GM11168 (cell line): ENCODE measurements at regions not wholly inside any gene's neighbourhood (a gene's known extent, or its start where the extent isn't known, plus 50 kb on each side); places are given as distances from the start of the nearest gene placed in this dataset.

ENCODE experiments used
- in situ Hi-C: fragments of 300-500 bp; cut with MboI; formaldehyde crosslinking; loops from one replicate; pipeline ENCODE4 v1.12.0; 2022; ENCODE audit warnings: low sequenced_read_pairs; ENCODE audit not compliant: unreplicated experiment

DNA sequence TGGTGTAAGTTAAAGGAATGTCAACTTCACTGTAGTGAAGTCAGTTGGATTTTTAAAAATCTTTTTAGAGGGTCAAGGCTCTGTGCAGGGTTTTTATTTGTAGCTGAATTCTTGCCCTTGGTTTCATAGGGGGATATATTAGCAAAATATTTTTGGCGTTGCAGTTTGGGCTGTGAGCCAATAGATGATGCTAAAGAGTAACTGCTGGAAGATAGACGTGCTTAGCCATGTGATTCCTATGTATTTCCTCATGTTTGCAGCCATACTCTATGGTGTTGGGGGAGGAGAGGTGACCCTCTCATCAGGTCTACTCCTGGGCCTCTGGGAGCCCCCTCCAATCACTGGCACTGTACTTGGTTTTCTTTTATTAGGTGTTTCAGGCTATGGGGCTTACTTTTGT, 246.7 kb upstream of the ARHGAP24 start:
- in situ Hi-C loops = no loop called here

DNA sequence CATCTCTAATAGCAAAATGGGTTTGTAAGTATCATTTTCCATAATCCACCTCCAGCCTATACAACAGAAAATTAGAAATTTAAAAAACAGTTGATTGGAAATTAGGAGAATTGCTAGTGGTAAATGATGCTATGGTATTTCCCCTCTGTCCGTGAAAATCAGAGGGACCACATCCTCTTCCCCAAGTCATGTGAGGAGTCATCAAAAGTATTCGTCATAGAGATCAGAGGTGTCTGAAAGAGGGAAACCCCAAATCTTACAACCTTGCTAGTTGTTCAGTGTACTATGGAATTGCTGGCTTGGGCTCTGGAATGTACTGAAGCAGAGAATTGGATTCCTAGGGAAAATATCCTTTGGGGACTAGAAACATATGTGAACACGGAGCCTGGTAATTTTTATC, 241.4 kb upstream of the ARHGAP24 start:
- in situ Hi-C loops = no loop called here

DNA sequence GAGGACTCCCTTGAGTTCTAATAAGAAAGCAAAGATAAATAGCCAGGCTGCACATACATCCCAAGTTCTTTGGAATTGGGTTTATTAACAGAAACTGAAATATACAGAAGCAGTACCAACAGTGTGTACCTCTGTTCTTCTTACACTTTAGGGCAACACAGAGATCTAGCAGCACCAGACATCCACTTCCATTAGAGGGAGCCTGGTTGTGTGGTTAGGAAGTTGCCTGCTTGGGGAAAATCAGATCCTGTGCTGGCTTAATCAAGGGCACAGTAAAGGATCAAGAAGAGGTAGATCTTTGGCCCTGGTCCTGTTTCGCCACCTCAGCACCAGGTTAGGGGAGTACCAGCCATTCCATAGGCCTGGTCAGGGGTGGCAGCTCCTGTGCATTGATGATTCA, 231.1 kb upstream of the ARHGAP24 start:
- in situ Hi-C loops = no loop called here

DNA sequence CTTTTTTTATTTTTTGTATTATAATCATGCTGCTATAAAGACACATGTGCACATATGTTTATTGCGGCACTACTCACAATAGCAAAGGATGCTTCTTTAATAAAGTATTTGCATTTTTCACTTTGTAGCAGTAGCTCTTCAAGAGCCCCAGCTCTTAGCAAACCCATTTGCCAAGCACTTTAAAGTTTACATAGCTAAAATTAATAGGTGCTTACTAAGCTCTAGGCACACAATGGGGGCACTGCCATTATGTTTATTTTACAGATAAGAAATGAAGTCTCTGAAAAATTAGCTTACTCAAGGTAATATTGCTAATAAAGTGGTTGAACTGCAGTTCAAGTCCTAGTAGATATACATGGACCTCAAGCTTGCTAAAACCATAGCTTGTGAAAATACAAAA, 230.3 kb upstream of the ARHGAP24 start:
- in situ Hi-C loops = no loop called here

DNA sequence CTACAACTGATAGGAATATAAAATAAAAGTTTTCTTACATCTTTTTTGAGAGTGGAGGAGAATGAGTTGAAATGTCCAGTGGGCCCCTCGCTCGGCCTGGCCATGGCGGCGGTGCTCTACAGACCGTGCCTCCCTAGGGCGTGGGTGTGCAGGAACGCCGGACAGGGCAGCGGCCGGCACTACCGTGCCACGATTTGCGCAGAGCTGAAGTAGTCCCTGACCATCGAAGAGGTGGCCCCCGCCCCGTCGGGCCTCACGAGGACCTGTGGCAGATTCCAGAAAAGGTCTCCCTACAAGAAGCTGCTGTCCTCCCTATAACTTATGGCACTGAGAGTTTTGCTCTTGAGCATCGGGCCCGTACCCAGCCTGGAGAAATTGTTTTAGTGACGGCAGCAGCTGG, 228.9 kb upstream of the ARHGAP24 start:
- in situ Hi-C loops = no loop called here

DNA sequence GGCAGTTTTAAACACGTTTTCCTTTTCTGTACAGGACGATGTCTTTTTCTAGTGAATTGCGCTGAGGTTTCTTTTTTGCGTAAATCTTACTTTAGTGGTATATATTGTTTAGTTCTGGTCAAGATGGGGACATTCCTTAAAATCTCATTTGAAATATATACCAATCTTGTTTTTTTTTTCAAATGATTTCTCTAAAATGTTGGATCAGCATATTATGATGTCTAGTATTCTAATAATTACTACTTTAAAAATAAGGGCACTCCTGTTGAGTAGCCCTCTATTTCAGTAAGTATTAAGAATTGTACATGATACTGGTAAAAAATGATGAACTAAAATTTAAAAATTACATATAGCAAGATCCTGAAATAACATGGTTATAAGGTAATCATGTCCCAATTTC, 224.1 kb upstream of the ARHGAP24 start:
- in situ Hi-C loops = no loop called here

DNA sequence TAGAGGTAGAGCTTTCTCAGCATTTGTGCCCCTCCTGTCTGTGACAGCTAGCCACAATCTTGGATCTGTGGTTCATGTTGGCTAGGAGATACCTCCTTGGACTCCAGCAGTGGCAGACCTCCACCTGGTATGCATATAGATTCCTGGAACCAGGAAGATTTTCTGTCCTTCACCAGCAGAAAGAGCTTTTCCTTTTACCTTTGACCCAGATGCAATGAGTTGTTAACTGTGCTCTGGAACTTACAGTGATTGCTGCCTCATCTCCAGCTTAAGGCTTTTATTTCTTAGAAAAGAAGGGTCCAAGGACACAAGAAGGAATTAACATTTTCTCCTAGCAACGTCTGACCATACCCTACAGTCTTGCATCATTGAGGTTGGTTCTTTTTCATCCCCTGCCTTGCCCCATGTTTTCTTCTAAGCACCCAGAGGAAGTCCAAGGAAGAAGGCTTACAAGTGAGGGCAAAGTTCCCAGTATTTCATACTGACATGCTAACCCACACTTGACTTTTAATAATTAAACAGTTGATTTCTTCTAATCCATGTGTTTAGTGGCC, 217.1 kb upstream of the ARHGAP24 start:
- in situ Hi-C loops = no loop called here

DNA sequence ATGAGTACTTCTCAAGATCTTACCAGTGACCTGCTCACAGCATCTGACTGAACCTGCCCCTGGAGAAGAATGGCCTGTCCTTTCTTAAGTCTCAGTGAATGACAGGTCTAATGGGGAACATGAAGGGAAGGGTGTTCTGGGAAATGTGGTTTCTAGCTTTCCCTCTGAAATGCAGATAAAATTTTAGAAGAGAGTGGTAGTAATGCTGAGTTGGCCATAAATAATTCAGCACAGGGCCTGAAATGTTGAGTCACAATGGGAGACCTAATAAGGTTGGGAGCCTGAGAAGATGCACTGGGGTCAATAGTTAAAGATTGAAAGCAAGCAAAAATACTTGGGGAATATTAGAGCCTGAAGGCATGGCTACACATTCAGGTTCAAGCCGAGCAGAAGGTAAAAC, 214.9 kb upstream of the ARHGAP24 start:
- in situ Hi-C loops = no loop called here

DNA sequence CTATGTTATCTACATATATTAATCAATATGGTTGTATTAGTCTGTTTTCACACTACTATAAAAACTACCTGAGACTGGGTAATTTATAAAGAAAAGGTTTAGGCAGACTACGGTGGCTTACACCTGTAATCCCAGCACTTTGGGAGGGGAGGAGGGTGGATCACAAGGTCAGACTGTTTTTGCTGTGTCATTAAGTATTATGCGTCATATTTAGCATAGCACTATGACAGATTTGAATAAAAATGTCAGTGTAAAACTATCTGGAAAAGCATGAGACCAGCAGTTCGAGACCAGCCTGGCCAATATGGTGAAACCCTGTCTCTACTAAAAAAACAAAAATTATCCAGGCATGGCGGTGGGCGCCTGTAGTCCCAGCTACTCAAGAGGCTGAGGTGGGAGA, 209.7 kb upstream of the ARHGAP24 start:
- in situ Hi-C loops = no loop called here

DNA sequence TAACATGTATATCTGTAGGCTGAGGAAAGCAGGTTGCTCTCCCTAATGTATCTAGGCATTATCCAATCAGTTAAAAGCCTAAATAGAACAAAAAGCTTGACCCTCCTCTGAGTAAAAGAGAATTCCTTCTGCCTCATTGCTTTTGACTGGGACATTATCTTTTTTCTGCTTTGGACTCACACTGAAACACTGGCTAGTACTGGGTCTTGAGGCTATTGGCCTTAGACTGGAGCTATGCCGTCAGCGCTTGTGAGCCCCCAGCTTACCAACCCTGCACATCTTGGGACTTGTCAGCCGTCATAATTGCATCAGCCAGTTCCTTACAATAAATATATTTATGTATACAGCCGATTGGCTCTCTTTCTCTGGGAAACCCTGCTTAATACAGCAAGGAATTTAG, 206.8 kb upstream of the ARHGAP24 start:
- in situ Hi-C loops = no loop called here

DNA sequence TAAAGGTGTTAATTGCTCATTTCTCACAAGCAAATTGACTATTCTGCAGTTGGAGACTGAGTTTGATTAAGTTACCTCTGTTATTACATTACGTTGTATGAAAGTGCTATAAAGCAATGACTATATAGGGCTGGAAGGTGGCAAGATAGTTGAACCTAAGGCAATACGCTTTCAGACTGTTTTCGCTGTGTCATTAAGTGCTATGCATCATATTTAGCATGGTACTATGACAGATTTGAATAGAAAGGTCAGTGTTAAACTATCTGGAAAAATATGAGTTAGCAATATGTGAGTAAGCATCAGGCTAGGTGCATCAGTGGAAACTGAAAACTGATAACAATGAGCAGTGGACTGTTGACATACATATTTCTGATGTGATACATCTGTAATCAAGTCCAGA, 206.0 kb upstream of the ARHGAP24 start:
- in situ Hi-C loops = no loop called here

DNA sequence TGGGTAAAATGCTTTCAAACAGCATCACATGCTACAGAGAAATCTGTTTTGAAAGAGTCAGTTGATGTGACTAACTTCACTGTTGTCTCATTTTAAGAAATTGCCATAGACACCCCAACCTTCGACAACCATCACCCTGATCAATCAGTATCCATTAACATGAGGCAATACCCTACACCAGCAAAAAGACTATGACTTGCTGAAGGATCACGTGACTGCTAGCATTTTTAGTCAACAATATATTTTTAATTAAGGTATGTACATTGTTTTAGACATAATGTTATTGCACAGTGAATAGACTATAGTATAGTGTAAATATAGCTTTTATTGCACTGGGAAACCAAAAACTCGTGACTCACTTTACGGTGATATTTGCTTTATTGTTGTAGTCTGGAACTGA, 200.0 kb upstream of the ARHGAP24 start:
- in situ Hi-C loops = no loop called here

DNA sequence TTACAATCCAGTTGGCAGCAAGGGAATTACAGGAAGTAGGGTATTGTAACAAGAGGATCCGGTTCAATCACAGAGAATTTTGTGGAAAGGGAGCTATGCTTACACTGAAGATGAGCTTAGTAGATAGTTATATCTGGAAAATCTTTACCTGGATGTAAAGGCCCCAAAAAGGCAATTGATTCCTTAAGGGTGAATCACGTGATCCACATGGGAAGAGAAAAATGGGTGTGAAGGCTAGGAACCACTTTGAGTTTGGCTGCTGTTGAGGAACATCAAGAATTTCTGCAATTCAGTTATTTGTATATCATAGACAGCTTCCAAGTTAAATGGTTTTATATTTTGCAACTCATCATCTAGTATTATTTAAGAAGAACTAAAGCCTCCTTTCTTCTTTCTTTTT, 194.0 kb upstream of the ARHGAP24 start:
- in situ Hi-C loops = no loop called here

DNA sequence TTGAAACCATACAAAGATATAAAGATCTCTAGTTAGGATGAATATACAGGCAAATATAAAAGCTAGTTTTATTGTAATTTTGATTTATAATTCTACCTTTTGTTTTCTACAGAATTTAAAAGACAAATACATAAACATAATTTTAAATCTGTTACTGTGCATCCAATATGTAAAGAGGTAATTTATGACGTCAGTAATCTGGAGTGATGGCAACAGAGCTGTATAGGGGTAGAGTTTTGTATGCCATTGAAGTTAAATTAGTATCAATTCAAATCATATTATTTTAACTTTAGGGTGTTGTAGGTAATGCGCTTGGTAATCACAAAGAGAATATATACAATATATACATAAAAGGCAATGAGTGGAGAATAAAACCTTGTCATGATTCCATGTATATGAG, 183.7 kb upstream of the ARHGAP24 start:
- in situ Hi-C loops = no loop called here

DNA sequence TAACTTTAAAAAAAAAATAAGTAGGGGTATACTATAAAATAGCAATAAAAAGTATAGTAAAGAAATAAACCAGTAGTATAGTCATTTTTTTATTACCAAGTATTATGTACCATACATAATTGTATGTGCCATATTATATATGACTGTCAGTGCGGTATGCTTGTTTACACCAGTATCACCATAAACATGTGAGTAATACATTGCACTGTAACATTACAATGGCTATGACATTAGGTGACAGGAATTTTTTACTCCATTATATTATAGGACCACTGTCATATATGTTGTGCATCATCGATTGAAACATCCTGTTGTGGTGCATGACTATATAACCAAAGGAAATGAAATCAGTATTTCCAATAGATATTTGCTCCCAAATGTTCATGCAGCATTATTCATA, 176.9 kb upstream of the ARHGAP24 start:
- in situ Hi-C loops = no loop called here

DNA sequence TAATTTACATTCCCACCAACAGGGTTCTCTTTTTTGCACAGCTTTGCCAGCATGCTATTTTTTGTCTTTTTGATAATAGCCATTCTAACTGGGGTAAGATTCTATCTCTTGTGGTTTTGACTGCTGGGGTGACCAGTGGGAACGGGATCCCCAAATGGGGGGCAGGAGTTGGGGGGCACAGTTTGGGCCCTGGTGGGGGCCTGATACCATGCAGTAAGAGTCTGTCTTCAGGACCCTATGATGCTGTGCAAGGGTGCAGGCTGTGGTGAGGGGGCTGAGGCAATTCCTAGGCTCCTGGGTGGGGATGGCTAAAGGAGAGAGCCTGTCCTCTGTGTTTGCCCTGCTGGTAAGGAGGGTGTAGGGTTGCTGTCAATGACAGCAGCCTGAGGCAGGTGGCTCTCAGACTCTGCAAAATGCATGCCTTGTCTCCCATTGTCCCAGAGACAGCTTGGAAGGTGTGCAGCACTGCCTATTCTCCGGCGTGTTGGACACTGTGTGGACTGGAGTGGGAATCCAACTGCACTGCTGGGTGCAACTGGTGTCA, 172.7 kb upstream of the ARHGAP24 start:
- in situ Hi-C loops = no loop called here

DNA sequence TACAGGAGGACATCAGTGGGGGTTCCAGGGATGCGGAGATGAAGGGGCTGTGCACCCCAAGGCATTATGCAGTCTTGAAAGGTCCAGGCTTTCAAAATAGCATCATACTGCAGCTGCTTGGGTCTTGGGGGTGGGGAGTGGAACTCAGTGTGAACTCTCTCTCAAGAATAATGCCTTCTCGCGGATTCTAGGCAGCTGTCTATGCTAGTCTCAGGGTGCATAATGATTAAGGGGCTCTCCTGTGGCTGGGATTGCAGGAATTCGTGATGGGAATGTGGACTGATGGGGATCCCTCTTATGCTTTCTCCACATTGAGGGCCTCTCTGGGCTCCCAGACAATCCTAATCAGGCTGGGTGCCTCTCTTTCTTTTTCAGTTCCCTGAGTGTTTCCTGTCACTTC, 172.2 kb upstream of the ARHGAP24 start:
- in situ Hi-C loops = no loop called here

DNA sequence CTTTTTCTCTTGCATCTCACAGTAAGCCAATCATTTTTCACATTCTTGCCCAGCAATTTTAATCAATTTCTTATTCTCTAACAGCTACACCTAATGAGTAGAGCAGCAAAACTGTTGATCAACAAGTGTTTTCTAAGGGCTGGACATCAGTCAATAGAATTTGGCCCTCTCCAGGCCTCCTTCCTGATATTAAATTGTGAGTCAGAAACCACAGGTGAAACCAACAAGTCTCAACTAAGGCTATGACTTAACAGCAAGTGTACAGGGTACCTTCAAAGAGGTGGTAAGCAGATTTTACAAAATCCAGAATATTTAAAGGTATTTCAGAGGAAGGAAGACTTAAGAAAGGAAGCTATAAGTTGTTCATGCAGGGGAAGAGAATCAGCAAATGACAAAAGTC, 156.5 kb upstream of the ARHGAP24 start:
- in situ Hi-C loops = no loop called here

DNA sequence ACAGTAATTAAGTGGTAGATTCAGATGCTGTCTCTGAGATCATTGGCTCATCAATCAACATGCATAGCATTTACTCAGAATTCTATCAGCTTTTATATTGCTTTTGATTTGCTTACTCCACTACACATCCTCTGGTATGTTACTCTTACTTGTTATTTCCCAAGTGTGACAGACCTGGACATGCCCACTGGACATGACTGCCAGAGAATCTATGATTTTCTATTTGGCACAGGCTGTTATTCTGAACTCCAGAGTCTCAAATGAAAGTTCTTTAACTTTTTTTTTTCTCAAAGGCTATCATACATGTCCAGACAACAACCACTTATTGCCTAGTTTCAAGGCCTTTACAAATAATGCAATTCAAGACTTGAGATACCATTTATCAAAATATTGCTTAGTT, 116.1 kb upstream of the ARHGAP24 start:
- in situ Hi-C loops = loop anchor here (25.0 kb wide), 1 partner anchor 197 kb away; no protein-coding TSS in a partner anchor

DNA sequence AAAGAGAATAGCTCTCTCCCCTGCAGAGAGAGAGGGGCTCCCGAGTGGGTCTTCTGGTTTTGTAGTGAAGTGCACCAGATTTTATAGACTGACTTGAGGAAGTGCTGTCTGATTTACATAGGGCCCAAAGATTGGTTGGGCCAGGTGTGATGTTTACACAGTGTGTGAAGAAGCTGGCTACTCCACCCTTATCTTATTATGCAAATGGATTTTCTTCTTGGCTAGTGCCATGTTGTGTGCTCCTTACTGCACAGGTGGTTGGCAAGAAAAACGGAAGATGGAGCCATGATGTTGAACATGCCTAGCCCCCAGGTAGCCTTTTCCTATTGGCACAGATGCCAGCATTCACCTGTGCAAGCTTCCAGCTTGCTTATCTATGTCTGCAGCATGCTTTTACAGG, 112.4 kb upstream of the ARHGAP24 start:
- in situ Hi-C loops = loop anchor here (25.0 kb wide), 1 partner anchor 200 kb away; no protein-coding TSS in a partner anchor

DNA sequence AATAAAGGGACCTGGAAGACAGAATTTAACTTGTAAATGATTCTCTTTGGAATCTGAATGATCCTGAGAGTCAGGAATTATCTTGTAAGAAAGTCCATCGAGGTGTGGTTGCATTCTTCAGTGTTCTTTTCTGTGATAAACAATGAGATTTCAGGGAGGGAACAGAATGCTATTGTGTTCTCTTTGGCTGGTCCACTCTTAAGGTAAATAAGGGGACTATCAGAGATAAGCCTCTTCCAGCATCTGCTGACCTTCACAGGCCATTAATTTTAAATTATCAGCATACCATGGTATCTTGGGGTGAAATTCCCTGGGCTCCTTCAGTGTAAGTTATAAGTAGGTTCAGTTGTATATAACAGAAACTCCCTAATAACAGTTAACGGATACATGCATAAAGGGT, 107.1 kb upstream of the ARHGAP24 start:
- in situ Hi-C loops = loop anchor here (25.0 kb wide), 1 partner anchor 206 kb away; no protein-coding TSS in a partner anchor

DNA sequence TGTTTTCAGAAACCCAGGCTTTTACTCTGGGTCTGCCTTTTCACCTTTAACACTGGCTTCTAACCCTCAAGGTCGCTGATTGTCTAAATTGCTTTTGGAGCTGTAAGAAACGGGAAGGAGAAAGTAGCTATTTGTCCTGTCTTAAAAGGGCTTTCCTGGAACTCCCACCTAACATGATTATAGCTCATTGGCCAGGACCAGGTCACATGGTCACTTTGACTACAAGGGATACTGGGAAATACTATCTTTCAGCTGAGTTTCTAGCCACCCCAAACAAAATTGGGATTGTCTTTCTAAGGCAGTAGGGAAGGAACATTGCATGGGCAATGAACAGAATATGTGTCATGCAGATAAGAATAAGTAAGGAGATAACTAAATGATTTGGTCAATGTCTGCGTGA, 106.7 kb upstream of the ARHGAP24 start:
- in situ Hi-C loops = loop anchor here (25.0 kb wide), 1 partner anchor 206 kb away; no protein-coding TSS in a partner anchor
